HepG2 (cell line): ENCODE measurements at regions not wholly inside any gene's neighbourhood (a gene's known extent, or its start where the extent isn't known, plus 50 kb on each side); places are given as distances from the start of the nearest gene placed in this dataset.

Experiments used
- ATAC-seq: fragments of 200-7000 bp; cut with Tn5 transposase; 3 replicates; pipeline ENCODE4 v1.9.1; 2020; ENCODE audit warnings: mild to moderate bottlenecking, moderate library complexity
- BruUV-seq: library from RNA; stranded (reverse); fragments of 400-500 nt; replicated peaks from 2 replicates; lab custom pipeline; 2021; lab: Mats Ljungman, UMichigan
- CTCF ChIA-PET: fragments of 300-600 bp; formaldehyde crosslinking; extraction: SDS; loops from one replicate; lab custom pipeline; 2021; ENCODE audit warnings: low total read pairs, inconsistent platforms, low intra/inter-chr PET ratio; lab: Yijun Ruan, JAX
- POLR2A ChIA-PET: fragments of 350-600 bp; sonication (Branson Sonifier 250); formaldehyde crosslinking; loops from one replicate; lab custom pipeline; 2020; ENCODE audit warnings: antibody characterized with exemption, inconsistent platforms; lab: Yijun Ruan, JAX
- DNase-seq: peaks from one replicate; pipeline ENCODE4 v3.0.0-alpha.2; 2015; ENCODE audit warnings: low spot score
- FAIRE-seq: peaks from 3 replicates; lab custom pipeline; 2011; peaks lifted over from hg19 to GRCh38; lab: Jason Lieb, UNC
- H2AFZ ChIP-seq: one replicate; pipeline ENCODE4 v1.6.1; 2011; ENCODE audit warnings: low read length, inconsistent platforms
- H3K27ac ChIP-seq: fragments of 300-600 bp; 3 replicates; pipeline ENCODE4 v1.8.0; 2011; ENCODE audit warnings: mixed run types, mild to moderate bottlenecking, mixed read lengths, low read length, inconsistent platforms; ENCODE audit not compliant: insufficient read depth; ENCODE audit errors: extremely low read length
- H3K27me3 ChIP-seq, 2 experiments: fragments of 200-600 bp in 1 of 2; 2 replicates in 1 of 2; 3 replicates in 1 of 2; pipeline versions ENCODE4 v1.6.0 to v1.8.0; 2011; ENCODE audit warnings: low read length in 2 of 2, mild to moderate bottlenecking in 2 of 2, moderate library complexity in 2 of 2, inconsistent platforms in 1 of 2; ENCODE audit not compliant: insufficient read depth in 2 of 2, control insufficient read depth in 1 of 2
- H3K36me3 ChIP-seq, 2 experiments: fragments of 200-600 bp in 1 of 2; replicated peaks in 1 of 2; 2 replicates in 1 of 2; 3 replicates in 1 of 2; pipeline versions ENCODE4 v1.5.1 to v1.8.0; 2011; ENCODE audit warnings: low read length in 2 of 2, inconsistent platforms in 1 of 2; ENCODE audit not compliant: insufficient read depth in 2 of 2, control insufficient read depth in 1 of 2
- H3K4me1 ChIP-seq: 2 replicates; pipeline ENCODE4 v1.5.1; 2012; ENCODE audit warnings: low read length, inconsistent platforms; ENCODE audit not compliant: insufficient read depth
- H3K4me2 ChIP-seq: 2 replicates; pipeline ENCODE4 v1.6.0; 2011; ENCODE audit warnings: low read depth, low read length, inconsistent platforms
- H3K4me3 ChIP-seq, 3 experiments: fragments of 200-600 bp in 1 of 3; sonication (generic), shearing (Covaris generic) in 1 of 3; replicated peaks in 1 of 3; 2 replicates each; pipeline ENCODE4 v1.5.1; 2011 to 2016; ENCODE audit warnings: low read length in 3 of 3, inconsistent platforms in 2 of 3, low read depth in 2 of 3, mild to moderate bottlenecking in 2 of 3, control low read depth in 1 of 3, mixed read lengths in 1 of 3; ENCODE audit not compliant: insufficient read depth in 1 of 3
- H3K79me2 ChIP-seq: one replicate; pipeline ENCODE4 v1.6.1; 2011; ENCODE audit warnings: low read length, inconsistent platforms; ENCODE audit not compliant: insufficient read depth
- H3K9ac ChIP-seq: 2 replicates; pipeline ENCODE4 v1.6.0; 2011; ENCODE audit warnings: mild to moderate bottlenecking, low read depth, low read length, inconsistent platforms; ENCODE audit not compliant: insufficient read depth
- H3K9me3 ChIP-seq: 2 replicates; pipeline ENCODE4 v1.5.1; 2012; ENCODE audit warnings: mild to moderate bottlenecking, low read length
- H4K20me1 ChIP-seq: 2 replicates; pipeline ENCODE4 v1.6.0; 2011; ENCODE audit warnings: inconsistent platforms, mild to moderate bottlenecking, low read length, moderate library complexity; ENCODE audit not compliant: insufficient read depth
- CHD2 ChIP-seq: IDR thresholded peaks from 2 replicates; pipeline ENCODE4 v1.6.1; 2011; ENCODE audit warnings: low read depth, low read length, improper control_type of control experiment
- EED ChIP-seq: sonication (generic); formaldehyde crosslinking; IDR thresholded peaks from 2 replicates; pipeline ENCODE4 v1.5.0; 2020; ENCODE audit warnings: mild to moderate bottlenecking, missing genetic modification reagents
- GPN1 ChIP-seq: sonication (generic); formaldehyde crosslinking; IDR thresholded peaks from 2 replicates; pipeline ENCODE4 v1.5.1; 2020; ENCODE audit warnings: missing genetic modification reagents, borderline replicate concordance
- HOXD1 ChIP-seq: sonication (generic); formaldehyde crosslinking; IDR thresholded peaks from 2 replicates; pipeline ENCODE4 v1.5.0; 2020; ENCODE audit warnings: missing genetic modification reagents
- KDM1A ChIP-seq: IDR thresholded peaks from 2 replicates; pipeline ENCODE4 v1.6.1; 2016; ENCODE audit warnings: missing compliant biosample characterization
- MEIS2 ChIP-seq: sonication (generic); formaldehyde crosslinking; IDR thresholded peaks from 2 replicates; pipeline ENCODE4 v1.9.0; 2021; ENCODE audit warnings: mild to moderate bottlenecking, missing genetic modification reagents
- MXI1 ChIP-seq: IDR thresholded peaks from 3 replicates; pipeline ENCODE4 v1.6.1; 2012; ENCODE audit warnings: low read depth, low read length, inconsistent platforms, borderline replicate concordance
- PRPF4 ChIP-seq: fragments of 200-400 bp; formaldehyde crosslinking; IDR thresholded peaks from 2 replicates; pipeline ENCODE4 v1.6.1; 2016; ENCODE audit warnings: low read length, low read depth; ENCODE audit not compliant: poor library complexity, severe bottlenecking
- ZBTB4 ChIP-seq: sonication (generic); formaldehyde crosslinking; IDR thresholded peaks from 2 replicates; pipeline ENCODE4 v1.4.0; 2020; ENCODE audit warnings: missing genetic modification reagents, mild to moderate bottlenecking, borderline replicate concordance
- ZNF121 ChIP-seq: sonication (generic); formaldehyde crosslinking; IDR thresholded peaks from 2 replicates; pipeline ENCODE4 v1.5.0; 2020; ENCODE audit warnings: mild to moderate bottlenecking, missing genetic modification reagents
- ZNF362 ChIP-seq: sonication (generic); formaldehyde crosslinking; IDR thresholded peaks from 2 replicates; pipeline ENCODE4 v1.4.0; 2020; ENCODE audit warnings: missing genetic modification reagents, mild to moderate bottlenecking, borderline replicate concordance
- ZNF382 ChIP-seq: sonication (generic); formaldehyde crosslinking; IDR thresholded peaks from 2 replicates; pipeline ENCODE4 v1.5.0; 2020; ENCODE audit warnings: missing genetic modification reagents, mild to moderate bottlenecking, borderline replicate concordance
- ZNF468 ChIP-seq: sonication (generic); formaldehyde crosslinking; IDR thresholded peaks from 2 replicates; pipeline ENCODE4 v1.8.0; 2022; ENCODE audit warnings: mild to moderate bottlenecking, moderate library complexity, missing genetic modification reagents
- ZNF784 ChIP-seq: sonication (generic); formaldehyde crosslinking; IDR thresholded peaks from 2 replicates; pipeline ENCODE4 v1.5.1; 2020; ENCODE audit warnings: missing genetic modification reagents, mild to moderate bottlenecking, borderline replicate concordance
- WGBS: methylation state at CpG from one replicate; pipeline ENCODE4 v1.1.6; 2017; ENCODE audit warnings: low lambda C conversion rate; 5-methylcytosine and 5-hydroxymethylcytosine counted together
- in situ Hi-C: cut with HindIII; loops from 2 replicates; pipeline ENCODE4 v1.10.0; 2017; ENCODE audit warnings: low pct_unique_long_range_greater_than_20kb; ENCODE audit not compliant: extremely low pct_ligation_motif_present
- intact Hi-C: fragments of 100-400 bp; cut with micrococcal nuclease; formaldehyde crosslinking; loops from one replicate; pipeline ENCODE4 v1.10.0; 2022; ENCODE audit not compliant: unreplicated experiment
- TF ChIP-seq, protein P1 (sequence below): sonication (generic); formaldehyde crosslinking; IDR thresholded peaks from 2 replicates; pipeline ENCODE4 v1.8.0; 2022; ENCODE audit warnings: low read depth, missing genetic modification reagents
- TF ChIP-seq, protein P2 (sequence below): sonication (generic); formaldehyde crosslinking; IDR thresholded peaks from 2 replicates; pipeline ENCODE4 v1.5.1; 2020; ENCODE audit warnings: missing genetic modification reagents, mild to moderate bottlenecking, borderline replicate concordance

GRCh38 chr1:195328681-195329080 lies 1279.6 kb downstream of the KCNT2 start (continued):
- TF ChIP-seq, protein P1, sequence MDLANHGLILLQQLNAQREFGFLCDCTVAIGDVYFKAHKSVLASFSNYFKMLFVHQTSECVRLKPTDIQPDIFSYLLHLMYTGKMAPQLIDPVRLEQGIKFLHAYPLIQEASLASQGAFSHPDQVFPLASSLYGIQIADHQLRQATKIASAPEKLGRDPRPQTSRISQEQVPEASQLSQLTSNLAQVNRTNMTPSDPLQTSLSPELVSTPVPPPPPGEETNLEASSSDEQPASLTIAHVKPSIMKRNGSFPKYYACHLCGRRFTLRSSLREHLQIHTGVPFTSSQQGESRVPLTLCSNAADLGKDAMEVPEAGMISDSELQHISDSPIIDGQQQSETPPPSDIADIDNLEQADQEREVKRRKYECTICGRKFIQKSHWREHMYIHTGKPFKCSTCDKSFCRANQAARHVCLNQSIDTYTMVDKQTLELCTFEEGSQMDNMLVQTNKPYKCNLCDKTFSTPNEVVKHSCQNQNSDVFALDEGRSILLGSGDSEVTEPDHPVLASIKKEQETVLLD (CRISPR knock-in tag) = no peak
- TF ChIP-seq MXI1 (no peak), EED (CRISPR knock-in tag) (no peak), ZBTB4 (CRISPR knock-in tag) (no peak)

DNA sequence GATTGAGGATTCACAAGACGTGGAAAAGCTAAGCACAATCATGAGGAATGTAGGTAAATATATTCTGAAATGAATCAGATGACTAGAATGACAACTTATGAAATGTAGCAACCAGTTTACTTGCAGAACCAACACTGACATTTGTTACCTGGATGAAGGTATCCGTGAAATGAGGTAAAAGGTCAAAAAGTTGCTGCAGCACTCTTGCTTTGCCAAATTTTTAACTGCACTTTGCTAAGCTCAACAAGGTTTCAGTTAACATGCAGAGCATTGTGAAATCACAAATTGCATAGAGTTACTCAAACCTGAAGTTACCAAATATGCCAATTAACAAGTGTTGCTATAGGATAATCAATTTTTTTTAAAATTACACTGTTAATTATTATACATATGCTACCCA lies 1280.1 kb downstream of the KCNT2 start:
- Histone ChIP-seq H3K9me3 (no peaks in the 10 kb centered on the region), H3K79me2 (no peaks in the 10 kb centered on the region), H3K4me3 (no peak overlapping the region), H3K27me3 (no peaks in the 10 kb centered on the region), H2AFZ (no peak overlapping the region), H3K9ac (no peak overlapping the region), H4K20me1 (no peaks in the 10 kb centered on the region), H3K4me1 (no peaks in the 10 kb centered on the region), H3K36me3 (no peaks in the 10 kb centered on the region), H3K4me2 (no peak overlapping the region), H3K27ac (no peak overlapping the region)
- WGBS = 2% methylated on average over 2 of the region's 2 CpGs
- CTCF ChIA-PET = no interaction called here
- FAIRE-seq (no peak), ATAC-seq (no peak), DNase-seq (no peak)
- in situ Hi-C loops (no loop called here), intact Hi-C loops (no loop called here)
- BruUV-seq = no TSS peak
- POLR2A ChIA-PET = no interaction called here
- TF ChIP-seq PRPF4 (no peak), KDM1A (CRISPR knock-in tag) (no peak), GPN1 (no peak), CHD2 (no peak), ZNF468 (CRISPR knock-in tag) (no peak), ZNF784 (CRISPR knock-in tag) (no peak), ZNF382 (CRISPR knock-in tag) (no peak), HOXD1 (CRISPR knock-in tag) (no peak), ZNF121 (CRISPR knock-in tag) (no peak), ZNF362 (CRISPR knock-in tag) (no peak), MEIS2 (no peak)
- TF ChIP-seq, protein P2, sequence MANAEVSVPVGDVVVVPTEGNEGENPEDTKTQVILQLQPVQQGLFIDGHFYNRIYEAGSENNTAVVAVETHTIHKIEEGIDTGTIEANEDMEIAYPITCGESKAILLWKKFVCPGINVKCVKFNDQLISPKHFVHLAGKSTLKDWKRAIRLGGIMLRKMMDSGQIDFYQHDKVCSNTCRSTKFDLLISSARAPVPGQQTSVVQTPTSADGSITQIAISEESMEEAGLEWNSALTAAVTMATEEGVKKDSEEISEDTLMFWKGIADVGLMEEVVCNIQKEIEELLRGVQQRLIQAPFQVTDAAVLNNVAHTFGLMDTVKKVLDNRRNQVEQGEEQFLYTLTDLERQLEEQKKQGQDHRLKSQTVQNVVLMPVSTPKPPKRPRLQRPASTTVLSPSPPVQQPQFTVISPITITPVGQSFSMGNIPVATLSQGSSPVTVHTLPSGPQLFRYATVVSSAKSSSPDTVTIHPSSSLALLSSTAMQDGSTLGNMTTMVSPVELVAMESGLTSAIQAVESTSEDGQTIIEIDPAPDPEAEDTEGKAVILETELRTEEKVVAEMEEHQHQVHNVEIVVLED (CRISPR knock-in tag) = no peak
